HCT116 (cell line): ENCODE measurements at regions not wholly inside any gene's neighbourhood (a gene's known extent, or its start where the extent isn't known, plus 50 kb on each side); places are given as distances from the start of the nearest gene placed in this dataset.

Experiments used
- ATAC-seq: fragments of 200-7000 bp; cut with Tn5 transposase; 2 replicates; pipeline ENCODE4 v1.9.1; 2020; ENCODE audit warnings: mild to moderate bottlenecking, moderate library complexity
- BruUV-seq: library from RNA; stranded (reverse); fragments of 400-500 nt; replicated peaks from 2 replicates; lab custom pipeline; 2021; lab: Mats Ljungman, UMichigan
- CTCF ChIA-PET: fragments of 300-600 bp; sonication (Branson Sonifier 250); formaldehyde crosslinking; loops from one replicate; lab custom pipeline; 2021; ENCODE audit warnings: antibody characterized with exemption; lab: Charles Lee
- POLR2A ChIA-PET: fragments of 300-600, 350-600 bp; sonication (Branson Sonifier 250); formaldehyde crosslinking; loops from one replicate; lab custom pipeline; 2021; ENCODE audit warnings: antibody characterized with exemption; lab: Charles Lee
- RAD21 ChIA-PET, 2 experiments: fragments of 300-600 bp; sonication (Branson Sonifier 250); formaldehyde crosslinking; loops; one replicate each; lab custom pipeline; 2023; ENCODE audit warnings: low total read pairs in 2 of 2; ENCODE audit not compliant: uncharacterized antibody in 2 of 2, unreplicated experiment in 2 of 2, low non-redundant PET in 1 of 2; lab: Charles Lee
- DNase-seq: peaks from one replicate; pipeline ENCODE4 v3.0.0-alpha.2; 2010; ENCODE audit warnings: low read depth, low spot score
- H2AFZ ChIP-seq: fragments of 200-600 bp; shearing (Covaris generic), sonication (generic); 2 replicates; pipeline ENCODE4 v1.6.1; 2017; ENCODE audit warnings: low read depth, mixed run types, mixed read lengths, antibody characterized with exemption, low read length; ENCODE audit not compliant: poor library complexity, severe bottlenecking
- H3K27ac ChIP-seq: 2 replicates; pipeline ENCODE4 v1.5.1; 2012; ENCODE audit warnings: low read depth, low read length
- H3K27me3 ChIP-seq: fragments of 200-600 bp; sonication (generic); 2 replicates; pipeline ENCODE4 v1.6.1; 2016; ENCODE audit warnings: mixed run types, low read length, mixed read lengths; ENCODE audit not compliant: insufficient read depth
- H3K36me3 ChIP-seq, 2 experiments: fragments of 200-500 bp in 1 of 2; fragments of 200-600 bp in 1 of 2; sonication (Bioruptor generic) in 1 of 2; sonication (generic) in 1 of 2; 2 replicates each; pipeline versions ENCODE4 v1.5.1 to v1.6.1; 2014 to 2016; ENCODE audit warnings: low read length in 2 of 2, inconsistent platforms in 1 of 2, mixed read lengths in 1 of 2, mixed run types in 1 of 2; ENCODE audit not compliant: insufficient read depth in 2 of 2, control insufficient read depth in 1 of 2
- H3K4me1 ChIP-seq, 2 experiments: fragments of 200-600 bp in 1 of 2; sonication (generic) in 1 of 2; 2 replicates each; pipeline versions ENCODE4 v1.5.1 to v1.6.1; 2012 to 2017; ENCODE audit warnings: low read length in 2 of 2, inconsistent platforms in 1 of 2, mild to moderate bottlenecking in 1 of 2, mixed read lengths in 1 of 2, mixed run types in 1 of 2, moderate library complexity in 1 of 2; ENCODE audit not compliant: insufficient read depth in 2 of 2, control insufficient read depth in 1 of 2
- H3K4me2 ChIP-seq: fragments of 200-600 bp; sonication (generic); 2 replicates; pipeline ENCODE4 v1.6.1; 2017; ENCODE audit warnings: mixed run types, low read length, mixed read lengths
- H3K4me3 ChIP-seq, 2 experiments: fragments of 200-600 bp in 1 of 2; sonication (generic) in 1 of 2; replicated peaks in 1 of 2; 2 replicates each; pipeline ENCODE4 v1.5.1; 2011 to 2016; ENCODE audit warnings: low read length in 2 of 2, control low read depth in 1 of 2, low read depth in 1 of 2, mild to moderate bottlenecking in 1 of 2, mixed read lengths in 1 of 2, mixed run types in 1 of 2
- H3K79me2 ChIP-seq: fragments of 200-600 bp; sonication (generic); 2 replicates; pipeline ENCODE4 v1.6.1; 2017; ENCODE audit warnings: mild to moderate bottlenecking, mixed run types, low read length, moderate library complexity, mixed read lengths; ENCODE audit not compliant: insufficient read depth
- H3K9ac ChIP-seq: fragments of 200-600 bp; sonication (generic); 2 replicates; pipeline ENCODE4 v1.6.1; 2016; ENCODE audit warnings: low read length, mixed read lengths
- H3K9me2 ChIP-seq: fragments of 200-600 bp; sonication (generic), shearing (Covaris generic); 2 replicates; pipeline ENCODE4 v1.6.1; 2017; ENCODE audit warnings: mixed run types, mild to moderate bottlenecking, moderate library complexity; ENCODE audit not compliant: insufficient read depth
- H3K9me3 ChIP-seq, 2 experiments: fragments of 200-500 bp in 1 of 2; fragments of 200-600 bp in 1 of 2; sonication (Bioruptor generic) in 1 of 2; sonication (generic) in 1 of 2; 2 replicates each; pipeline ENCODE4 v1.6.1; 2014 to 2017; ENCODE audit warnings: low read length in 2 of 2, mixed read lengths in 2 of 2, inconsistent platforms in 1 of 2, low read depth in 1 of 2, mild to moderate bottlenecking in 1 of 2, mixed run types in 1 of 2, moderate library complexity in 1 of 2; ENCODE audit not compliant: control insufficient read depth in 1 of 2, insufficient read depth in 1 of 2
- H4K20me1 ChIP-seq: fragments of 200-600 bp; sonication (generic), shearing (Covaris generic); 2 replicates; pipeline ENCODE4 v1.6.1; 2017; ENCODE audit warnings: mixed run types, mild to moderate bottlenecking, moderate library complexity; ENCODE audit not compliant: insufficient read depth
- FOSL1 ChIP-seq: IDR thresholded peaks from 2 replicates; pipeline ENCODE4 v1.6.1; 2012; ENCODE audit warnings: low read depth
- JUND ChIP-seq: IDR thresholded peaks from 2 replicates; pipeline ENCODE4 v1.6.1; 2012
- SIN3A ChIP-seq: IDR thresholded peaks from 2 replicates; pipeline ENCODE4 v1.6.1; 2012; ENCODE audit warnings: low read depth
- SP1 ChIP-seq: IDR thresholded peaks from 2 replicates; pipeline ENCODE4 v1.6.1; 2012; ENCODE audit warnings: low read depth
- TCF7L2 ChIP-seq: IDR thresholded peaks from 2 replicates; pipeline ENCODE4 v1.7.0; 2011; ENCODE audit warnings: borderline replicate concordance, inconsistent platforms; ENCODE audit not compliant: insufficient read depth, insufficient read length; ENCODE audit errors: extremely low read depth
- ZFX ChIP-seq: fragments of 450-650 bp; IDR thresholded peaks from 2 replicates; pipeline ENCODE4 v1.6.1; 2017
- intact Hi-C: fragments of 100-400 bp; cut with micrococcal nuclease; formaldehyde crosslinking; loops from 2 replicates; pipeline ENCODE4 v1.10.0; 2022
- TF ChIP-seq, protein P1 (sequence below): IDR thresholded peaks from 2 replicates; pipeline ENCODE4 v1.6.1; 2012; ENCODE audit warnings: low read depth
- TF ChIP-seq, protein P2 (sequence below): IDR thresholded peaks from 2 replicates; pipeline ENCODE4 v1.6.1; 2012

DNA sequence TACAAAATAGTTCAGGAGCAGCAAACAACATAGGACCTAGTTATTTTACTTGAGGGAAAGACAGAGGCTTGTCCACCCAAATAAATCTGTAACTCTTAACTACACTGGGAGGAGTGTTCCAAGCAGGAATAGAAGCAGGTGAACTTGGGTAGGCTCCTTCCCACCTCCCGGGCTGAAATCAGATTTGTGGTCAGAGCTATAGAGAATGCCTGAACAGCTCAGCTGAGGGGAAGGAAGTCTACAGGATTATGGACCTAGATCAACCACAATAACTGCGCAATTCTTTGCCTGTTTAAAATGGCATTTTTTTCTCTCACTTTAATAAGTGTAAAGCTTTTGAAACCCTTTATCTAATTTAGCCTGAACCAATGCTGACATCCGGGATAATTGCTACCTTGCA, 73.5 kb upstream of the IRS2 start:
- Histone ChIP-seq H3K9me3 (no peaks in the 10 kb centered on the region), H3K9ac (no peak overlapping the region), H4K20me1 (no peaks in the 10 kb centered on the region), H2AFZ (no peak overlapping the region), H3K27me3 (no peaks in the 10 kb centered on the region), H3K79me2 (no peaks in the 10 kb centered on the region), H3K4me1 (peaks cover 5 to 29% of the 10 kb centered on the region in 2 experiments; a peak in 3 of 4 replicates), H3K4me3 (no peak overlapping the region), H3K4me2 (no peak overlapping the region), H3K36me3 (no peaks in the 10 kb centered on the region), H3K9me2 (no peaks in the 10 kb centered on the region), H3K27ac (no peak overlapping the region)
- CTCF ChIA-PET: no interaction called here
- no peak for DNase-seq
- RAD21 ChIA-PET: no interaction called here
- no peak for ATAC-seq
- intact Hi-C loops: no loop called here
- POLR2A ChIA-PET: no interaction called here
- TF ChIP-seq ZFX (no peak), TCF7L2 (no peak), FOSL1 (no peak), SP1 (no peak), SIN3A (no peak), JUND (no peak)
- TF ChIP-seq, protein P1, sequence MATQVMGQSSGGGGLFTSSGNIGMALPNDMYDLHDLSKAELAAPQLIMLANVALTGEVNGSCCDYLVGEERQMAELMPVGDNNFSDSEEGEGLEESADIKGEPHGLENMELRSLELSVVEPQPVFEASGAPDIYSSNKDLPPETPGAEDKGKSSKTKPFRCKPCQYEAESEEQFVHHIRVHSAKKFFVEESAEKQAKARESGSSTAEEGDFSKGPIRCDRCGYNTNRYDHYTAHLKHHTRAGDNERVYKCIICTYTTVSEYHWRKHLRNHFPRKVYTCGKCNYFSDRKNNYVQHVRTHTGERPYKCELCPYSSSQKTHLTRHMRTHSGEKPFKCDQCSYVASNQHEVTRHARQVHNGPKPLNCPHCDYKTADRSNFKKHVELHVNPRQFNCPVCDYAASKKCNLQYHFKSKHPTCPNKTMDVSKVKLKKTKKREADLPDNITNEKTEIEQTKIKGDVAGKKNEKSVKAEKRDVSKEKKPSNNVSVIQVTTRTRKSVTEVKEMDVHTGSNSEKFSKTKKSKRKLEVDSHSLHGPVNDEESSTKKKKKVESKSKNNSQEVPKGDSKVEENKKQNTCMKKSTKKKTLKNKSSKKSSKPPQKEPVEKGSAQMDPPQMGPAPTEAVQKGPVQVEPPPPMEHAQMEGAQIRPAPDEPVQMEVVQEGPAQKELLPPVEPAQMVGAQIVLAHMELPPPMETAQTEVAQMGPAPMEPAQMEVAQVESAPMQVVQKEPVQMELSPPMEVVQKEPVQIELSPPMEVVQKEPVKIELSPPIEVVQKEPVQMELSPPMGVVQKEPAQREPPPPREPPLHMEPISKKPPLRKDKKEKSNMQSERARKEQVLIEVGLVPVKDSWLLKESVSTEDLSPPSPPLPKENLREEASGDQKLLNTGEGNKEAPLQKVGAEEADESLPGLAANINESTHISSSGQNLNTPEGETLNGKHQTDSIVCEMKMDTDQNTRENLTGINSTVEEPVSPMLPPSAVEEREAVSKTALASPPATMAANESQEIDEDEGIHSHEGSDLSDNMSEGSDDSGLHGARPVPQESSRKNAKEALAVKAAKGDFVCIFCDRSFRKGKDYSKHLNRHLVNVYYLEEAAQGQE: no peak
- TF ChIP-seq, protein P2, sequence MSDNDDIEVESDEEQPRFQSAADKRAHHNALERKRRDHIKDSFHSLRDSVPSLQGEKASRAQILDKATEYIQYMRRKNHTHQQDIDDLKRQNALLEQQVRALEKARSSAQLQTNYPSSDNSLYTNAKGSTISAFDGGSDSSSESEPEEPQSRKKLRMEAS: no peak
- no TSS peak for BruUV-seq
